Stimulated activated naive B cell treated with anti-CD40 and anti-IgM and Interleukin-4, amounts not matched to agents 10 μg/mL and 1 μg/mL and 100 μg/mL, for 72 hours (primary cell): ENCODE measurements at regions not wholly inside any gene's neighbourhood (a gene's known extent, or its start where the extent isn't known, plus 50 kb on each side); places are given as distances from the start of the nearest gene placed in this dataset.

Source experiments
- ATAC-seq, 2 donors: fragments of 150-1000 bp; cut with Tn5 transposase; replicated peaks; 2 replicates each; pipeline ENCODE4 v1.10.0; 2021; ENCODE audit warnings: moderate library complexity in 1 of 2
- DNase-seq: peaks from one replicate; pipeline ENCODE4 v3.0.0; 2021
- H3K27ac Mint-ChIP-seq: one replicate; pipeline ENCODE4 v1.8.0; 2022; ENCODE audit warnings: mild to moderate bottlenecking, mixed read lengths
- H3K27me3 Mint-ChIP-seq, 2 donors: one replicate each; pipeline ENCODE4 v1.8.0; 2022; ENCODE audit warnings: mixed read lengths in 2 of 2
- H3K36me3 Mint-ChIP-seq, 2 donors: one replicate each; pipeline ENCODE4 v1.8.0; 2022; ENCODE audit warnings: mixed read lengths in 2 of 2, mild to moderate bottlenecking in 1 of 2
- H3K4me1 Mint-ChIP-seq, 2 donors: one replicate each; pipeline ENCODE4 v1.8.0; 2022; ENCODE audit warnings: mixed read lengths in 2 of 2, mild to moderate bottlenecking in 1 of 2
- H3K4me3 Mint-ChIP-seq, 2 donors: one replicate each; pipeline ENCODE4 v1.8.0; 2022; ENCODE audit warnings: mild to moderate bottlenecking in 2 of 2, mixed read lengths in 2 of 2, moderate library complexity in 1 of 2
- H3K9me3 Mint-ChIP-seq, 2 donors: one replicate each; pipeline ENCODE4 v1.8.0; 2022; ENCODE audit warnings: mixed read lengths in 2 of 2, mild to moderate bottlenecking in 1 of 2

DNA sequence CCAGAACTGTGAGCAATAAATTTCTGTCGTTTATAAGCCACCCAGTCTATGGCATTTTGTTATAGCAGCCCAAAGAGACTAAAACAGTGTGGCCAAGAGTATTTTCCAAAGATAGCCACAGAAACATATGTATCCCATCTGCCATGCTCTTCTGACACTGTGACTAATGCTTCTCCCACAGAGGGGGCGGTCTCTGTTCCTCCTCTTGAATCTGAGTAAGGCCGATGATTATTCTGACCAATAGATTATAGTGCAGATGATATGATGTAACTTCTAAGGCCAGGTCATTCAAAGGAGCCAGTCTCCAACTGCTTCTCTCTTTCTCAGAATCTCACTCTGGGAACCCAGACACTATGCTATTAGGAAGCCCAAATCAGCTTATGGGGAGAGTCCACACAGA is 570.7 kb downstream of the BCOR start:
- DNase-seq (no peak), ATAC-seq (no peak)
- H3K36me3 Mint-ChIP-seq, result no peaks in the 10 kb centered on the region
- no peaks in the 10 kb centered on the region for H3K4me1 Mint-ChIP-seq
- H3K27me3 Mint-ChIP-seq, result peaks cover 11 to 17% of the 10 kb centered on the region in 2 donors
- H3K9me3 Mint-ChIP-seq, result peaks cover 1 to 4% of the 10 kb centered on the region in 2 donors
- no peak overlapping the region for H3K27ac Mint-ChIP-seq
- no peak overlapping the region for H3K4me3 Mint-ChIP-seq

DNA sequence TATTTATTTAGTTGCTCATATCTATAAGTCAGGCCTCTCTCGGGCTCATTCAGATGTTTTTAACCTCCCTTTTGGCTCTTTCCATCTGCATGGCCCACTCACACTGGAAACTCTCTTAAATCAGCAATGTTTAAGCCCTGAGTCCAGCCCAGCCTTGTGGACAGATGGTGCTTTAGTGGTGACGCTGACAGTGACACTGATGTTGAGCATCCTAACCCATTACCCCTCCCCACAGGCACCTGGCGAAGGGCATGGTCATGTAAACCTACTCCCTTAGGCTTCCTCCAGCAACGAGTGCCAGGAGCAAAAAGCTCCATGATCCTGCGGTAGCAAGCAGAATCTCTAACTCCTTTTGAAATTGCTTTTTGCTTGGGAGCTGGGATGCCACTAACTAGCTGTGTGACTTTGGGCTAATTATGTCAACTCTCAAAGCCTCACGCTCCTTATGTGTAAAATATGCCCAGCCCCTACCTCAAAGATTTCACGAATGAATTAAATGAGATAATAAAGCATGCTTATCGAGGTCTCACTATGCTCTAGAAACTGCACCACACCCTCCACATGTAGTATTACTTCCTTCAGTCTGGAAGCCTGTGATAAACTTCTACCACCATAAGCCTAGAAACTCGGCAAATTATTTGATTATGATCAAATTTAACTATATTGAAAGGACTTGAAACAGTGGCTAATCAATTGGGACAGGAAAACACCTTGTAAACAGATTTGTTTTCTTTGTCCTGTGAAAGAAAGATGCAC is 569.4 kb downstream of the BCOR start:
- no peak for DNase-seq
- peaks cover 1 to 4% of the 10 kb centered on the region in 2 donors for H3K9me3 Mint-ChIP-seq
- no peak for ATAC-seq
- H3K36me3 Mint-ChIP-seq, result no peaks in the 10 kb centered on the region
- peaks cover 7 to 17% of the 10 kb centered on the region in 2 donors for H3K27me3 Mint-ChIP-seq
- H3K4me1 Mint-ChIP-seq, result peaks cover 4 to 6% of the 10 kb centered on the region in 2 donors
- no peak overlapping the region for H3K27ac Mint-ChIP-seq
- H3K4me3 Mint-ChIP-seq, result no peak overlapping the region

GRCh38 chrX:39532761-39533160 is 565.0 kb downstream of the BCOR start:
- no peak for DNase-seq
- peaks cover 4 to 6% of the 10 kb centered on the region in 2 donors for H3K4me1 Mint-ChIP-seq
- ATAC-seq, result no peak
- H3K27me3 Mint-ChIP-seq, result peaks cover 21 to 22% of the 10 kb centered on the region in 2 donors
- peaks cover 0 to 1% of the 10 kb centered on the region in 2 donors for H3K9me3 Mint-ChIP-seq
- no peak overlapping the region for H3K27ac Mint-ChIP-seq
- no peaks in the 10 kb centered on the region for H3K36me3 Mint-ChIP-seq
- H3K4me3 Mint-ChIP-seq, result no peak overlapping the region

DNA sequence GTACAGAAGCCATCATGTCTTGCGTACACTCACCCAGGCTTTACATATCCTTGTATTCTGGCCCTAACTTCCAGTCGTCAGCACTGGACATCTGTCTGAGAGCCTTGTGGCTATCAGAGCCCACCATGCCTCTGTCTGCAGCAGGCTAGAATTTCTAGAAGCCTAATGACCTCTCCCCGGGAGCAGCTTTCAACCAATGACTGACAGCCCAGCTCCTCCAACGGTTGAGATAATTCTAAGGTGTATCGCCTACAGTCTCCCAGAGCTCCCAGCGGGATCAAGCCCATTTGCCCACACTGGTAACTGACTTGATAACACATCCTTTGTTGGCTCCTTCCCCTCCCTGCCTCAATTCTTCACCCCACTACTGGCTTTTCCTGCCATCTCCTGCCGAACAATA is 562.8 kb downstream of the BCOR start:
- no peak for DNase-seq
- H3K27ac Mint-ChIP-seq, result no peak overlapping the region
- peaks cover 20 to 28% of the 10 kb centered on the region in 2 donors for H3K27me3 Mint-ChIP-seq
- H3K4me1 Mint-ChIP-seq, result peaks cover 4 to 6% of the 10 kb centered on the region in 2 donors
- ATAC-seq, result no peak
- H3K36me3 Mint-ChIP-seq, result no peaks in the 10 kb centered on the region
- no peaks in the 10 kb centered on the region for H3K9me3 Mint-ChIP-seq
- no peak overlapping the region for H3K4me3 Mint-ChIP-seq

DNA sequence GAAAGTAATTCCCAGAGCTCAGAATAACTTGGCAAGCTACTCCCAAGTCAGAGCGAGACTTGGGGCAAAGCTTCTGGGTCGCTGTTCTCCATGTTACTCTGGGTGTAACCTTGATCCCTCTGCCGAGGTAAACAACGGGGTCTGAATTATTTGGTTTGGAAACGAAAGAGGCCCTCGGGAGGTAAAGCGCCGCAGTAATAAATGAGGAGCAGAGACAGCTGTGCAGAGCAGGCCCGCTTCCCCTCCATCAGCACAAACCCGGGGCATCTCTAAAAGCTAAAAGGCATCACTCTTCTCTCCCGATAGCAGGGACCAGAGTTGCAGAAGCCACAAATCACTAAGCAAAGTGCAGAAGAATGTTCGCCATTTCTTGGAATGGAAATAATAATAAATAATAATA is 561.5 kb downstream of the BCOR start:
- Mint-ChIP-seq H3K27me3 (peaks cover 20 to 33% of the 10 kb centered on the region in 2 donors), H3K36me3 (no peaks in the 10 kb centered on the region), H3K4me3 (no peak overlapping the region), H3K9me3 (no peaks in the 10 kb centered on the region), H3K4me1 (peaks cover 4 to 6% of the 10 kb centered on the region in 2 donors), H3K27ac (no peak overlapping the region)
- ATAC-seq (no peak), DNase-seq (no peak)

GRCh38 chrX:39541881-39542280 is 555.9 kb downstream of the BCOR start:
- H3K4me1 Mint-ChIP-seq, result no peaks in the 10 kb centered on the region
- no peak for ATAC-seq
- no peak overlapping the region for H3K27ac Mint-ChIP-seq
- peaks cover 34 to 37% of the 10 kb centered on the region in 2 donors for H3K27me3 Mint-ChIP-seq
- H3K9me3 Mint-ChIP-seq, result peaks cover 13 to 18% of the 10 kb centered on the region in 2 donors
- no peak overlapping the region for H3K4me3 Mint-ChIP-seq
- DNase-seq, result no peak
- peaks cover 4 to 10% of the 10 kb centered on the region in 2 donors for H3K36me3 Mint-ChIP-seq

DNA sequence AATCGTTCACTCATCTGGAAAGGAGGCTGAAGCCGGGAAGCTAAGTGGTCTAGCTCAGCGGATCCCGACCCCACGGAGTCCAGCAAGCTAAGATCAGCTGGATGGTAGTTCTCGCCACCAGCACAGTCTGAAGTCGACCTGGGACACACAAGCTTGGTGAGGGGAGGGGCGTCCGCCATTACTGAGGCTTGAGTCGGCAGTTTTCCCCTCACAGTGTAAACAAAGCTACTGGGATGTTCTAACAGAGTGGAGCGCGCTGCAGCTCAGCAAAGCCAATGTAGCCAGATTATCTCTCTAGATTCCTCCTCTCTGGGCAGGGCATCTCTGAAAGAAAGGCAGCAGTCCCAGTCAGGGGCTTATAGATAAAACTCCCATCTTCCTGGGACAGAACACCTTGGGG is 555.4 kb downstream of the BCOR start:
- Mint-ChIP-seq H3K4me1 (no peaks in the 10 kb centered on the region), H3K4me3 (no peak overlapping the region), H3K9me3 (peaks cover 13 to 18% of the 10 kb centered on the region in 2 donors), H3K27me3 (peaks cover 31 to 34% of the 10 kb centered on the region in 2 donors), H3K36me3 (peaks cover 4 to 10% of the 10 kb centered on the region in 2 donors), H3K27ac (no peak overlapping the region)
- DNase-seq, result no peak
- no peak for ATAC-seq

GRCh38 chrX:39550795-39551361 is 546.9 kb downstream of the BCOR start:
- Mint-ChIP-seq H3K27me3 (peaks cover 4 to 7% of the 10 kb centered on the region in 2 donors), H3K9me3 (peaks cover 0 to 18% of the 10 kb centered on the region in 2 donors), H3K4me3 (no peak overlapping the region), H3K4me1 (peaks cover 0 to 2% of the 10 kb centered on the region in 2 donors), H3K36me3 (no peaks in the 10 kb centered on the region), H3K27ac (no peak overlapping the region)
- peak; percentile 67 to 77 for ATAC-seq
- DNase-seq, result no peak

DNA sequence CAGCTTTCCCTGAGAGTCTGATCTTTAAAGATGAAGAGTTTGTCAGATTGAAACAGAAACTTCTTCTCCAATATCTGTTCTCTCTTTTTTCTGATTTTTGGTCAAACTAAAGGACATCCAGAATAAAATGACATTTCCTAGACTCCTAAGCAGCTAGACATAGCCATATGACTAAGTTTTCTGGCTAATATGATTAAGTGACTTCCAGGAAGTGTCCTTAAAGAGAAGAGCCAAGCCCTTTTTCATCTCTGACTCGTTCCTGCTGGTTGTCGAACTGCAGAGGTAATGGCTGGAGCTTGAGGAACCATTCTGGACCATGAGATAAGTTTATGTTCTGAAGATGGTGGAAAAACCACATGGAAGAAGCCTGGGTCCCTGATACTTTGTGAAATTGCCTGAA is 546.0 kb downstream of the BCOR start:
- Mint-ChIP-seq H3K4me1 (peaks cover 0 to 2% of the 10 kb centered on the region in 2 donors), H3K27ac (no peak overlapping the region), H3K4me3 (no peak overlapping the region), H3K9me3 (peaks cover 0 to 18% of the 10 kb centered on the region in 2 donors), H3K36me3 (no peaks in the 10 kb centered on the region), H3K27me3 (peaks cover 4 to 7% of the 10 kb centered on the region in 2 donors)
- peak; percentile 69 to 81 for ATAC-seq
- DNase-seq, result no peak

GRCh38 chrX:39555431-39555830 is 542.3 kb downstream of the BCOR start:
- H3K4me3 Mint-ChIP-seq, result no peak overlapping the region
- H3K27ac Mint-ChIP-seq, result no peak overlapping the region
- DNase-seq, result no peak
- peaks cover 0 to 12% of the 10 kb centered on the region in 2 donors for H3K9me3 Mint-ChIP-seq
- ATAC-seq, result no peak
- H3K4me1 Mint-ChIP-seq, result peaks cover 0 to 2% of the 10 kb centered on the region in 2 donors
- peaks cover 6 to 7% of the 10 kb centered on the region in 2 donors for H3K27me3 Mint-ChIP-seq
- no peaks in the 10 kb centered on the region for H3K36me3 Mint-ChIP-seq

GRCh38 chrX:39556056-39556455 is 541.7 kb downstream of the BCOR start:
- Mint-ChIP-seq H3K4me1 (peaks cover 0 to 2% of the 10 kb centered on the region in 2 donors), H3K36me3 (no peaks in the 10 kb centered on the region), H3K4me3 (no peak overlapping the region), H3K27me3 (peaks cover 4 to 7% of the 10 kb centered on the region in 2 donors), H3K9me3 (peaks cover 0 to 9% of the 10 kb centered on the region in 2 donors), H3K27ac (no peak overlapping the region)
- ATAC-seq (no peak), DNase-seq (no peak)

DNA sequence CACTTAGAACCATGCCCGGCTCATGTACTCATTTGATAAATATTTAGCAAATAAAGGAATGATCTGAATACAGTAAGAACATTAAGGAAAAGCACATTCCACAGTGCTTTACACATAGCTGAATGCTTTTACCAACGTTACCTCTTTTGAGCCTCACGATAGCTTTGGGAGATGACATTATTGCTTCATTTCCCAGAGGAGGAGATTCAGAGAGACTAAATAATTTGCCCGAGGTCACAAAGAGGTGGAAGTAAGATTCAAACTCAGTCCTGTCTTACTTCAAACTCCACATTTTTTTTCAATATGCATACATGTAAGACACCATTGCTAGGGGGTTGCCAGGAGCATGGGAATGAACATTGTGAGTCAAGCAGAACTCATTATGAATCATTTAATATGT is 538.5 kb downstream of the BCOR start:
- Mint-ChIP-seq H3K36me3 (no peaks in the 10 kb centered on the region), H3K4me1 (peaks cover 15 to 20% of the 10 kb centered on the region in 2 donors), H3K9me3 (peaks cover 2 to 4% of the 10 kb centered on the region in 2 donors), H3K4me3 (no peak overlapping the region), H3K27me3 (peaks cover 3 to 4% of the 10 kb centered on the region in 2 donors), H3K27ac (no peak overlapping the region)
- no peak for ATAC-seq
- DNase-seq, result no peak

DNA sequence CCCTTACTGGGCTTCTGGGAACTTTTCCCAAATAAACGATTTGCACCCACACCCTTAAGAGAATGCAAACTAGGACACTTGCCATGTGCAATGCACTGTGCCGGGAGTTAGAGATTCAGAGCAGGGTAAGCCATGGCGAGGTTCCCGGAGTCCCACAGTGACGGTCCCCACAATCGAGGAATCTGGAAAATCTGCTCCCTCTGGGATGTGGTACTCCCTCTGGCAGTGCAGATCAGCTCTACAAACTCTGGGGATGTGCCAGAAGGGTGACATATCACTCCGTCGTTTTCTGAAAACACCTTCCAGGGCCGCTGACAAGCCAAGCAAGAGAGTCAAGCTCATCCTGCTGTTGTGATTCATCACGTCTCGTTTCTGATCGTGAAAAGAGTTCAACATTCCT is 537.5 kb downstream of the BCOR start:
- H3K9me3 Mint-ChIP-seq, result peaks cover 2 to 4% of the 10 kb centered on the region in 2 donors
- H3K4me3 Mint-ChIP-seq, result no peak overlapping the region
- no peak for ATAC-seq
- no peaks in the 10 kb centered on the region for H3K36me3 Mint-ChIP-seq
- DNase-seq, result no peak
- H3K4me1 Mint-ChIP-seq, result peaks cover 18 to 28% of the 10 kb centered on the region in 2 donors
- H3K27me3 Mint-ChIP-seq, result peaks cover 0 to 4% of the 10 kb centered on the region in 2 donors
- no peak overlapping the region for H3K27ac Mint-ChIP-seq

GRCh38 chrX:39563178-39563577 is 534.6 kb downstream of the BCOR start:
- peaks cover 2 to 4% of the 10 kb centered on the region in 2 donors for H3K9me3 Mint-ChIP-seq
- ATAC-seq, result peak; percentile 45 to 61
- H3K4me3 Mint-ChIP-seq, result no peak overlapping the region
- H3K4me1 Mint-ChIP-seq, result peaks cover 16 to 29% of the 10 kb centered on the region in 2 donors
- H3K36me3 Mint-ChIP-seq, result peaks cover 5 to 8% of the 10 kb centered on the region in 2 donors
- H3K27ac Mint-ChIP-seq, result no peak overlapping the region
- peaks cover 0 to 6% of the 10 kb centered on the region in 2 donors for H3K27me3 Mint-ChIP-seq
- DNase-seq, result no peak

GRCh38 chrX:39564751-39565150 is 533.0 kb downstream of the BCOR start:
- Mint-ChIP-seq H3K9me3 (peaks cover 3 to 4% of the 10 kb centered on the region in 2 donors), H3K27me3 (peaks cover 0 to 6% of the 10 kb centered on the region in 2 donors), H3K4me1 (peaks cover 16 to 29% of the 10 kb centered on the region in 2 donors), H3K27ac (no peak overlapping the region), H3K4me3 (no peak overlapping the region), H3K36me3 (peaks cover 5 to 8% of the 10 kb centered on the region in 2 donors)
- DNase-seq, result no peak
- ATAC-seq, result no peak
